Iris pigment epithelial cell (primary cell): ENCODE measurements at regions not wholly inside any gene's neighbourhood (a gene's known extent, or its start where the extent isn't known, plus 50 kb on each side); places are given as distances from the start of the nearest gene placed in this dataset.
"Not testable (repeated sequence)": the region's sequence is repeated elsewhere in the genome, so short reads cannot be mapped to it uniquely, and the experiment has no call there.

Experiments
- DNase-seq: peaks from one replicate; pipeline ENCODE4 v3.0.0-alpha.2; 2011; ENCODE audit warnings: low read depth

- no peak for DNase-seq
Observed at GRCh38 chrX:94612140-94612539, 938.1 kb downstream of the FAM133A start.

- DNase-seq: no peak
Observed at GRCh38 chrX:94633237-94633636, 959.2 kb downstream of the FAM133A start.

GRCh38 chrX:94635003-94635402 lies 961.0 kb downstream of the FAM133A start:
- DNase-seq: no peak

- DNase-seq: no peak
Observed at GRCh38 chrX:94645726-94646125, 971.7 kb downstream of the FAM133A start.

GRCh38 chrX:94655180-94655579 lies 981.2 kb downstream of the FAM133A start:
- DNase-seq: no peak

- no peak for DNase-seq
Observed at GRCh38 chrX:94662689-94663088, 988.7 kb downstream of the FAM133A start.

GRCh38 chrX:94676285-94676684 lies 1002.3 kb downstream of the FAM133A start:
- DNase-seq: no peak

GRCh38 chrX:94686071-94686470 lies 1012.1 kb downstream of the FAM133A start:
- DNase-seq: no peak

GRCh38 chrX:94695910-94696309 lies 1021.9 kb downstream of the FAM133A start:
- no peak for DNase-seq

- DNase-seq: not testable (repeated sequence)
Observed at GRCh38 chrX:94704348-94705256, 1030.6 kb downstream of the FAM133A start.

- no peak for DNase-seq
Observed at GRCh38 chrX:94721386-94721785, 1047.4 kb downstream of the FAM133A start.

- no peak for DNase-seq
Observed at GRCh38 chrX:94722578-94722977, 1048.6 kb downstream of the FAM133A start.

GRCh38 chrX:94742772-94743171 lies 1068.8 kb downstream of the FAM133A start:
- DNase-seq: no peak

GRCh38 chrX:94743478-94743877 lies 1069.5 kb downstream of the FAM133A start:
- DNase-seq: no peak

- no peak for DNase-seq
Observed at GRCh38 chrX:94744786-94745185, 1070.8 kb downstream of the FAM133A start.

GRCh38 chrX:94751611-94752010 lies 1077.6 kb downstream of the FAM133A start:
- DNase-seq: no peak

- DNase-seq: no peak
Observed at GRCh38 chrX:94752434-94753169, 1078.6 kb downstream of the FAM133A start.

- no peak for DNase-seq
Observed at GRCh38 chrX:94758130-94758529, 1084.1 kb downstream of the FAM133A start.

GRCh38 chrX:94775640-94776039 lies 1101.6 kb downstream of the FAM133A start:
- DNase-seq: no peak

GRCh38 chrX:94813541-94813940 lies 1139.5 kb downstream of the FAM133A start:
- DNase-seq: no peak

GRCh38 chrX:94814216-94814615 lies 1140.2 kb downstream of the FAM133A start:
- no peak for DNase-seq

- no peak for DNase-seq
Observed at GRCh38 chrX:94830717-94831116, 1156.7 kb downstream of the FAM133A start.

- peak; percentile 4 for DNase-seq
Observed at GRCh38 chrX:94831364-94831763, 1157.4 kb downstream of the FAM133A start.
